SH-SY5Y (cell line): ENCODE measurements at regions not wholly inside any gene's neighbourhood (a gene's known extent, or its start where the extent isn't known, plus 50 kb on each side); places are given as distances from the start of the nearest gene placed in this dataset.

ENCODE experiments used
- GATA2 ChIP-seq: IDR thresholded peaks from 2 replicates; pipeline ENCODE4 v1.6.1; 2011; ENCODE audit warnings: mild to moderate bottlenecking, low read depth, low read length
- GATA3 ChIP-seq: IDR thresholded peaks from 2 replicates; pipeline ENCODE4 v1.6.1; 2011; ENCODE audit warnings: low read depth, mild to moderate bottlenecking, low read length, moderate library complexity

DNA sequence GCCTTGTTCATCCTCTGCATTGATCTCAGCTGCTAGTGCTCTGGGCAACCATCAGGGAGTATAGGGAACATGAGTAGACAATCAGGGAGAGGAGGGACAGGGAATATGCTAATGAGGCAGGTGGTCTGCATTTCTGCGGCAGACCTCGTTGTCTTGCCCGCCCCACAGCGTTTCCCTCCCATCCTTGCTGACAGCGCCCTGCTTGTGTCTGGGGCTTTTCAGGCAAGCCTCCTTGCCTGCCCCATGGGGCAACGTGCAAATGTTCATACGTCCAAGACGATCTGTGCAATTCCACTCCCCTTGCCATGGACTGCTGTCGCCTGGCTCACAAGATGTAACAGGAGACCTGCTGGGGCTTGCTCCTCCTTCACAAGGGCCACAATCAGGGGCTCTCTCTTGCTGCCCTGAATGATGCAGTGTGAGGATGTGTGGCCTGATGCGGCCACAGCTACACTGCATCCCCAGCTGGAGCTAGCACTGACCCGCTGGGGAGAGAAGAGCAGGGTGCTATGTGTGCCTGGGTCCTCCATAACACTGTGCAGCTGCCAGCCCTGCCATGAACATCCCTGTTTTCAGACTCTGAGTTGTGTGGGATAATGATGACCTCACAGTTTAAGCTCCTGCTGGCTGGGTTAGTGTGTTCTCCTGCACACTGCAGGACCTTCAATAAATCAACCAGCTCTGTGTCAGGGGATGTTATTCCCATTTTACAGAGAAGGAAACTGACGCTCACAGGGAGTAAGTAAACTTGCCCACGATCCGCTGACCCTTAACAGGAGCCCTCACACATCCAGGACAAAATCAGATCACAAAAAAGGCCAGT, 211.3 kb downstream of the KLF13 start:
- TF ChIP-seq GATA3 = no peak
- TF ChIP-seq GATA2 = no peak
